Glutamatergic neuron (in vitro differentiated cells): ENCODE measurements at regions not wholly inside any gene's neighbourhood (a gene's known extent, or its start where the extent isn't known, plus 50 kb on each side); places are given as distances from the start of the nearest gene placed in this dataset.

Source experiments
- DNase-seq: peaks from one replicate; pipeline ENCODE4 v3.0.0; 2022
- H3K27ac Mint-ChIP-seq: one replicate; pipeline ENCODE4 v1.8.0; 2020; ENCODE audit warnings: mild to moderate bottlenecking, mixed read lengths, inconsistent platforms; ENCODE audit not compliant: unreplicated experiment
- H3K27me3 Mint-ChIP-seq: one replicate; pipeline ENCODE4 v1.8.0; 2020; ENCODE audit warnings: mild to moderate bottlenecking, moderate library complexity, mixed read lengths, inconsistent platforms; ENCODE audit not compliant: unreplicated experiment
- H3K36me3 Mint-ChIP-seq: one replicate; pipeline ENCODE4 v1.8.0; 2020; ENCODE audit warnings: mild to moderate bottlenecking, mixed read lengths, inconsistent platforms; ENCODE audit not compliant: unreplicated experiment
- H3K4me1 Mint-ChIP-seq: one replicate; pipeline ENCODE4 v1.8.0; 2020; ENCODE audit warnings: mild to moderate bottlenecking, low read depth, mixed read lengths, inconsistent platforms; ENCODE audit not compliant: unreplicated experiment
- H3K4me3 Mint-ChIP-seq: one replicate; pipeline ENCODE4 v1.8.0; 2020; ENCODE audit warnings: mild to moderate bottlenecking, mixed read lengths, inconsistent platforms; ENCODE audit not compliant: unreplicated experiment
- H3K9me3 Mint-ChIP-seq: one replicate; pipeline ENCODE4 v1.8.0; 2020; ENCODE audit warnings: mild to moderate bottlenecking, moderate library complexity, mixed read lengths, inconsistent platforms; ENCODE audit not compliant: unreplicated experiment
- CTCF ChIP-seq: fragments of 200-600 bp; sonication (generic); IDR thresholded peaks from one replicate; pipeline ENCODE4 v1.5.0; 2021; ENCODE audit not compliant: partially characterized antibody, unreplicated experiment

- Mint-ChIP-seq H3K9me3 (no peaks in the 10 kb centered on the region), H3K4me1 (peaks cover 1% of the 10 kb centered on the region), H3K4me3 (no peak overlapping the region), H3K27me3 (peaks cover 1% of the 10 kb centered on the region), H3K27ac (no peak overlapping the region), H3K36me3 (peaks cover 5% of the 10 kb centered on the region)
- no peak for DNase-seq
- no peak for TF ChIP-seq CTCF
These were observed 116.7 kb downstream of the OLFM1 start for GRCh38 chr9:135204177-135204576.

- H3K27me3 Mint-ChIP-seq, result peaks cover 4% of the 10 kb centered on the region
- no peak overlapping the region for H3K4me3 Mint-ChIP-seq
- H3K4me1 Mint-ChIP-seq, result peaks cover 3% of the 10 kb centered on the region
- TF ChIP-seq CTCF, result no peak
- H3K36me3 Mint-ChIP-seq, result no peaks in the 10 kb centered on the region
- peaks cover 4% of the 10 kb centered on the region for H3K9me3 Mint-ChIP-seq
- no peak for DNase-seq
- H3K27ac Mint-ChIP-seq, result no peak overlapping the region
These were observed 121.7 kb downstream of the OLFM1 start for GRCh38 chr9:135209136-135209535.

GRCh38 chr9:135209852-135210251 lies 122.4 kb downstream of the OLFM1 start:
- peaks cover 4% of the 10 kb centered on the region for H3K27me3 Mint-ChIP-seq
- H3K4me3 Mint-ChIP-seq, result no peak overlapping the region
- no peak overlapping the region for H3K27ac Mint-ChIP-seq
- TF ChIP-seq CTCF, result no peak
- peaks cover 4% of the 10 kb centered on the region for H3K9me3 Mint-ChIP-seq
- peaks cover 9% of the 10 kb centered on the region for H3K4me1 Mint-ChIP-seq
- H3K36me3 Mint-ChIP-seq, result no peaks in the 10 kb centered on the region
- no peak for DNase-seq

GRCh38 chr9:135210676-135211523 lies 123.4 kb downstream of the OLFM1 start:
- Mint-ChIP-seq H3K9me3 (peaks cover 4% of the 10 kb centered on the region), H3K27me3 (peaks cover 4% of the 10 kb centered on the region), H3K4me3 (no peak overlapping the region), H3K36me3 (no peaks in the 10 kb centered on the region), H3K27ac (no peak overlapping the region), H3K4me1 (peaks cover 12% of the 10 kb centered on the region)
- DNase-seq, result peak; percentile 2
- TF ChIP-seq CTCF, result no peak

GRCh38 chr9:135211524-135211890 lies 124.0 kb downstream of the OLFM1 start:
- peaks cover 4% of the 10 kb centered on the region for H3K27me3 Mint-ChIP-seq
- DNase-seq, result peak; percentile 6
- no peaks in the 10 kb centered on the region for H3K36me3 Mint-ChIP-seq
- TF ChIP-seq CTCF, result no peak
- peaks cover 13% of the 10 kb centered on the region for H3K4me1 Mint-ChIP-seq
- H3K4me3 Mint-ChIP-seq, result no peak overlapping the region
- H3K9me3 Mint-ChIP-seq, result peaks cover 4% of the 10 kb centered on the region
- H3K27ac Mint-ChIP-seq, result no peak overlapping the region
